SK-N-MC (cell line): ENCODE measurements at regions not wholly inside any gene's neighbourhood (a gene's known extent, or its start where the extent isn't known, plus 50 kb on each side); places are given as distances from the start of the nearest gene placed in this dataset.

Source experiments
- EZH2 ChIP-seq: fragments of 200-600 bp; sonication (generic); IDR thresholded peaks from one replicate; pipeline ENCODE4 v1.6.1; 2017; ENCODE audit warnings: antibody characterized with exemption
- POLR2AphosphoS5 ChIP-seq: IDR thresholded peaks from 2 replicates; pipeline ENCODE4 v1.6.1; 2012; ENCODE audit warnings: mild to moderate bottlenecking, low read depth, low read length, borderline replicate concordance

GRCh38 chr12:107436836-107437235 is 248.8 kb upstream of the PWP1 start:
- TF ChIP-seq EZH2 (no peak), POLR2AphosphoS5 (no peak)
